GM12878 (cell line): ENCODE measurements at regions not wholly inside any gene's neighbourhood (a gene's known extent, or its start where the extent isn't known, plus 50 kb on each side); places are given as distances from the start of the nearest gene placed in this dataset.

Source experiments
- ATAC-seq: fragments of 200-7000 bp; cut with Tn5 transposase; 3 replicates; pipeline ENCODE4 v1.9.1; 2020; ENCODE audit warnings: mild to moderate bottlenecking, moderate library complexity
- BruUV-seq: library from RNA; stranded (reverse); fragments of 400-500 nt; replicated peaks from 2 replicates; lab custom pipeline; 2021; lab: Mats Ljungman, UMichigan
- CTCF ChIA-PET: fragments of 300-600 bp; sonication (Branson Sonifier 250); formaldehyde crosslinking; extraction: SDS; loops from one replicate; lab custom pipeline; 2021; ENCODE audit warnings: inconsistent platforms; lab: Yijun Ruan, JAX
- POLR2A ChIA-PET: fragments of 350-600 bp; formaldehyde crosslinking; extraction: SDS; loops from one replicate; lab custom pipeline; 2021; ENCODE audit warnings: inconsistent platforms; lab: Charles Lee
- RAD21 ChIA-PET: fragments of 300-600 bp; sonication (Branson Sonifier 250); formaldehyde crosslinking; loops from one replicate; lab custom pipeline; 2023; ENCODE audit warnings: antibody characterized with exemption; ENCODE audit not compliant: unreplicated experiment; lab: Charles Lee
- SMC1A ChIA-PET: fragments of 300-600 bp; sonication (Branson Sonifier 250); formaldehyde crosslinking; loops from one replicate; lab custom pipeline; 2023; ENCODE audit not compliant: unreplicated experiment, uncharacterized antibody; lab: Charles Lee
- DNase-seq: peaks from one replicate; pipeline ENCODE4 v3.0.0-alpha.2; 2011; ENCODE audit warnings: low read depth, low spot score
- FAIRE-seq: peaks from 3 replicates; lab custom pipeline; 2011; peaks lifted over from hg19 to GRCh38; lab: Jason Lieb, UNC
- H2AFZ ChIP-seq: 2 replicates; pipeline ENCODE4 v1.6.0; 2011; ENCODE audit warnings: low read depth, low read length, control low read depth; ENCODE audit not compliant: control insufficient read depth
- H3K27ac ChIP-seq: 2 replicates; pipeline ENCODE4 v1.5.1; 2011; ENCODE audit warnings: control low read depth; ENCODE audit not compliant: control insufficient read depth, insufficient read depth
- H3K27me3 ChIP-seq, 2 experiments: replicated peaks in 1 of 2; 2 replicates each; pipeline versions ENCODE4 v1.6.0 to v1.6.1; 2011; ENCODE audit warnings: low read length in 1 of 2; ENCODE audit not compliant: control insufficient read depth in 2 of 2, insufficient read depth in 2 of 2
- H3K36me3 ChIP-seq, 2 experiments: 2 replicates each; pipeline ENCODE4 v1.5.1; 2011; ENCODE audit warnings: low read length in 1 of 2; ENCODE audit not compliant: control insufficient read depth in 2 of 2, insufficient read depth in 2 of 2
- H3K4me1 ChIP-seq: 2 replicates; pipeline ENCODE4 v1.6.1; 2011; ENCODE audit warnings: mild to moderate bottlenecking, low read length, moderate library complexity, mixed read lengths; ENCODE audit not compliant: control insufficient read depth, insufficient read depth
- H3K4me2 ChIP-seq: 2 replicates; pipeline ENCODE4 v1.6.0; 2011; ENCODE audit warnings: control low read depth; ENCODE audit not compliant: control insufficient read depth, insufficient read depth
- H3K4me3 ChIP-seq: fragments of 200-600 bp; sonication (generic); 2 replicates; pipeline ENCODE4 v1.5.1; 2016
- H3K79me2 ChIP-seq: 2 replicates; pipeline ENCODE4 v1.6.0; 2011; ENCODE audit warnings: low read length; ENCODE audit not compliant: control insufficient read depth, insufficient read depth
- H3K9ac ChIP-seq: 2 replicates; pipeline ENCODE4 v1.8.0; 2011; ENCODE audit warnings: low read length, control low read depth, mixed read lengths; ENCODE audit not compliant: control insufficient read depth, insufficient read depth
- H3K9me3 ChIP-seq: replicated peaks from 3 replicates; pipeline ENCODE4 v1.5.1; 2011; ENCODE audit warnings: mild to moderate bottlenecking, low read length; ENCODE audit not compliant: control insufficient read depth, insufficient read depth
- H4K20me1 ChIP-seq: 2 replicates; pipeline ENCODE4 v1.6.0; 2011; ENCODE audit not compliant: control insufficient read depth, insufficient read depth
- ATF2 ChIP-seq: IDR thresholded peaks from 2 replicates; pipeline ENCODE4 v1.6.1; 2012; ENCODE audit warnings: low read length, inconsistent platforms
- BCLAF1 ChIP-seq: fragments of 450-650 bp; IDR thresholded peaks from 2 replicates; pipeline ENCODE4 v1.6.1; 2017; ENCODE audit warnings: antibody characterized with exemption, mild to moderate bottlenecking, moderate library complexity
- CHD4 ChIP-seq: fragments of 200-600 bp; sonication (generic); IDR thresholded peaks from 2 replicates; pipeline ENCODE4 v1.6.1; 2016; ENCODE audit warnings: mild to moderate bottlenecking
- ESRRA ChIP-seq: IDR thresholded peaks from 2 replicates; pipeline ENCODE4 v1.6.1; 2012; ENCODE audit warnings: mild to moderate bottlenecking, low read length, improper control_type of control experiment
- KLF5 ChIP-seq: fragments of 450-650 bp; IDR thresholded peaks from 2 replicates; pipeline ENCODE4 v1.6.1; 2014; ENCODE audit warnings: mild to moderate bottlenecking; ENCODE audit not compliant: partially characterized antibody
- MEF2B ChIP-seq: fragments of 450-650 bp; IDR thresholded peaks from 2 replicates; pipeline ENCODE4 v1.6.1; 2018; ENCODE audit warnings: mild to moderate bottlenecking, moderate library complexity; ENCODE audit not compliant: partially characterized antibody, poor library complexity, severe bottlenecking
- NFYB ChIP-seq: IDR thresholded peaks from 2 replicates; pipeline ENCODE4 v1.6.1; 2011; ENCODE audit warnings: low read depth, mild to moderate bottlenecking, low read length, improper control_type of control experiment, moderate library complexity; ENCODE audit not compliant: insufficient read depth
- PKNOX1 ChIP-seq: fragments of 450-650 bp; IDR thresholded peaks from 2 replicates; pipeline ENCODE4 v1.6.1; 2016; ENCODE audit warnings: mild to moderate bottlenecking
- PML ChIP-seq: IDR thresholded peaks from 2 replicates; pipeline ENCODE4 v1.6.1; 2012; ENCODE audit warnings: low read length, inconsistent platforms
- POLR2AphosphoS5 ChIP-seq: IDR thresholded peaks from 2 replicates; pipeline ENCODE4 v1.6.1; 2011; ENCODE audit warnings: mild to moderate bottlenecking, low read length, inconsistent platforms
- RAD51 ChIP-seq: fragments of 450-650 bp; IDR thresholded peaks from 2 replicates; pipeline ENCODE4 v1.6.1; 2016; ENCODE audit warnings: moderate library complexity, mild to moderate bottlenecking, inconsistent platforms
- SMC3 ChIP-seq: IDR thresholded peaks from 2 replicates; pipeline ENCODE4 v1.6.1; 2011; ENCODE audit warnings: low read length, improper control_type of control experiment, borderline replicate concordance
- TBL1XR1 ChIP-seq: IDR thresholded peaks from 2 replicates; pipeline ENCODE4 v1.6.1; 2012; ENCODE audit warnings: low read depth, low read length, improper control_type of control experiment
- TCF7 ChIP-seq: IDR thresholded peaks from 2 replicates; pipeline ENCODE4 v1.6.1; 2014; ENCODE audit warnings: antibody characterized with exemption, borderline replicate concordance
- USF2 ChIP-seq: IDR thresholded peaks from 2 replicates; pipeline ENCODE4 v1.6.1; 2011; ENCODE audit warnings: low read depth, low read length, improper control_type of control experiment, borderline replicate concordance
- ZNF274 ChIP-seq: IDR thresholded peaks from one replicate; pipeline ENCODE4 v1.8.0; 2011; ENCODE audit not compliant: insufficient read length, insufficient read depth
- ZNF384 ChIP-seq: IDR thresholded peaks from 2 replicates; pipeline ENCODE4 v1.6.1; 2012; ENCODE audit warnings: low read depth, mild to moderate bottlenecking, low read length, improper control_type of control experiment, borderline replicate concordance
- ZZZ3 ChIP-seq: IDR thresholded peaks from 2 replicates; pipeline ENCODE4 v1.6.1; 2011; ENCODE audit warnings: low read depth; ENCODE audit not compliant: control insufficient read depth, insufficient read length
- in situ Hi-C: fragments of 300-500 bp; cut with MboI; formaldehyde crosslinking; loops from 9 replicates; pipeline ENCODE4 v1.14.3; 2018; ENCODE audit warnings: mixed read lengths
- intact Hi-C: fragments of 100-400 bp; cut with micrococcal nuclease; formaldehyde crosslinking; loops from one replicate; pipeline ENCODE4 v1.14.2; 2022; ENCODE audit not compliant: unreplicated experiment

GRCh38 chr12:87217491-87217890, 811.7 kb downstream of the C12orf50 start:
- Histone ChIP-seq H3K27ac (no peak overlapping the region), H3K9me3 (no peaks in the 10 kb centered on the region), H3K4me1 (no peaks in the 10 kb centered on the region), H3K36me3 (no peaks in the 10 kb centered on the region), H3K4me2 (no peak overlapping the region), H3K27me3 (no peaks in the 10 kb centered on the region), H2AFZ (no peak overlapping the region), H3K79me2 (no peaks in the 10 kb centered on the region), H3K9ac (no peak overlapping the region), H4K20me1 (no peaks in the 10 kb centered on the region), H3K4me3 (no peak overlapping the region)
- TF ChIP-seq ZNF274 (no peak), NFYB (no peak), ZNF384 (no peak), KLF5 (no peak), TBL1XR1 (no peak), TCF7 (no peak), MEF2B (no peak), ZZZ3 (no peak), USF2 (no peak), ATF2 (no peak), POLR2AphosphoS5 (no peak), RAD51 (no peak), PKNOX1 (no peak), BCLAF1 (no peak), PML (no peak), ESRRA (no peak), SMC3 (no peak), CHD4 (no peak)
- DNase-seq (no peak), FAIRE-seq (no peak), ATAC-seq (no peak)
- SMC1A ChIA-PET: no interaction called here
- POLR2A ChIA-PET: no interaction called here
- in situ Hi-C loops (no loop called here), intact Hi-C loops (no loop called here)
- RAD21 ChIA-PET: no interaction called here
- CTCF ChIA-PET: interaction anchor here (0.6 kb wide), 1 partner anchor 14 kb away, joined by 3 read pairs; no protein-coding TSS in a partner anchor
- no TSS peak for BruUV-seq
